ENCODE measurements at regions not wholly inside any gene's neighbourhood (a gene's known extent, or its start where the extent isn't known, plus 50 kb on each side); places are given as distances from the start of the nearest gene placed in this dataset.

GRCh38 chr11:98431463-98432359 lies 589.0 kb upstream of the CNTN5 start:
- H3K4me1 ChIP-seq (ENCODE audit: control insufficient read depth in 1 of 2, insufficient read depth in 2 of 2, low read depth in 1 of 2, low read length in 1 of 2) = no peaks in the 10 kb centered on the region
- ChIA-PET POLR2A (no interaction called here), CTCF (no interaction called here)
- no peaks in the 10 kb centered on the region for H3K27me3 ChIP-seq (ENCODE audit: insufficient read depth)
- H3K79me2 ChIP-seq (ENCODE audit: insufficient read depth) = no peaks in the 10 kb centered on the region
- DNase-seq = no peak
- H3F3A ChIP-seq (replicated peaks; ENCODE audit: insufficient read depth) = no peaks in the 10 kb centered on the region
- no peaks in the 10 kb centered on the region for H3K9me3 ChIP-seq
- H3K9ac ChIP-seq = no peak overlapping the region
- no peaks in the 10 kb centered on the region for H3K36me3 ChIP-seq (replicated peaks in 1 of 2; ENCODE audit: control insufficient read depth in 1 of 2, insufficient read depth in 2 of 2, low read length in 1 of 2)
- H3K4me3 ChIP-seq (ENCODE audit: low read depth in 2 of 2, low read length in 1 of 2) = no peak overlapping the region
- H4K20me1 ChIP-seq (ENCODE audit: insufficient read depth) = no peaks in the 10 kb centered on the region
- TF ChIP-seq YY1 (IDR thresholded peaks at IDR 0.05; ENCODE audit: low read depth) (no peak), RXRA (IDR thresholded peaks at IDR 0.05; ENCODE audit: borderline replicate concordance, low read depth) (no peak), USF2 (IDR thresholded peaks at IDR 0.05; ENCODE audit: borderline replicate concordance, low read depth, low read length) (no peak), SIN3A (IDR thresholded peaks at IDR 0.05; ENCODE audit: borderline replicate concordance, low read depth, low read length) (no peak), ZBTB33 (IDR thresholded peaks at IDR 0.05; ENCODE audit: borderline replicate concordance, low read depth) (no peak), MEF2A (IDR thresholded peaks at IDR 0.05; ENCODE audit: borderline replicate concordance, low read depth) (no peak), TCF12 (IDR thresholded peaks at IDR 0.05) (no peak), RCOR1 (IDR thresholded peaks at IDR 0.05; ENCODE audit: low read length) (no peak), GABPA (IDR thresholded peaks at IDR 0.05; ENCODE audit: low read depth) (no peak), IRF3 (IDR thresholded peaks at IDR 0.05; ENCODE audit: low read depth, low read length) (no peak), RFX5 (IDR thresholded peaks at IDR 0.05; ENCODE audit: low read length) (no peak), CHD2 (IDR thresholded peaks at IDR 0.05; ENCODE audit: low read length, partially characterized antibody) (no peak)
- 37% methylated on average over 9 of the region's 9 CpGs for WGBS (ENCODE audit: low lambda C conversion rate)
- H2AFZ ChIP-seq (ENCODE audit: low read depth) = no peak overlapping the region
- no peak overlapping the region for H3K4me2 ChIP-seq
- H3K27ac ChIP-seq (ENCODE audit: low read depth in 2 of 2, low read length in 1 of 2) = no peak overlapping the region
- H3K9me2 ChIP-seq = no peaks in the 10 kb centered on the region

- ChIA-PET CTCF (no interaction called here), POLR2A (no interaction called here)
- Histone ChIP-seq H3K4me1 (ENCODE audit: control insufficient read depth in 1 of 2, insufficient read depth in 2 of 2, low read depth in 1 of 2, low read length in 1 of 2) (no peaks in the 10 kb centered on the region), H3K27me3 (ENCODE audit: insufficient read depth) (no peaks in the 10 kb centered on the region), H3K4me3 (ENCODE audit: low read depth in 2 of 2, low read length in 1 of 2) (no peak overlapping the region), H3K4me2 (no peak overlapping the region), H4K20me1 (ENCODE audit: insufficient read depth) (no peaks in the 10 kb centered on the region), H3F3A (replicated peaks; ENCODE audit: insufficient read depth) (no peaks in the 10 kb centered on the region), H3K36me3 (replicated peaks in 1 of 2; ENCODE audit: control insufficient read depth in 1 of 2, insufficient read depth in 2 of 2, low read length in 1 of 2) (no peaks in the 10 kb centered on the region), H3K27ac (ENCODE audit: low read depth in 2 of 2, low read length in 1 of 2) (no peak overlapping the region), H3K79me2 (ENCODE audit: insufficient read depth) (no peaks in the 10 kb centered on the region), H3K9ac (no peak overlapping the region), H3K9me3 (no peaks in the 10 kb centered on the region), H2AFZ (ENCODE audit: low read depth) (no peak overlapping the region), H3K9me2 (no peaks in the 10 kb centered on the region)
- DNase-seq = no peak
- WGBS (ENCODE audit: low lambda C conversion rate) = 2% methylated on average over 1 of the region's 1 CpG
- no peak for TF ChIP-seq ZBTB33 (IDR thresholded peaks at IDR 0.05; ENCODE audit: borderline replicate concordance, low read depth)
- no peak for TF ChIP-seq RCOR1 (IDR thresholded peaks at IDR 0.05; ENCODE audit: low read length)
- TF ChIP-seq FOSL2 (IDR thresholded peaks at IDR 0.05; ENCODE audit: borderline replicate concordance, low read depth) = no peak
- no peak for TF ChIP-seq GATA2 (CRISPR knock-in tag; IDR thresholded peaks at IDR 0.05)
- no peak for TF ChIP-seq TAF1 (IDR thresholded peaks at IDR 0.05; ENCODE audit: borderline replicate concordance, low read depth, low read length)
- no peak for TF ChIP-seq NRF1 (IDR thresholded peaks at IDR 0.05; ENCODE audit: low read depth, low read length)
- no peak for TF ChIP-seq GABPA (IDR thresholded peaks at IDR 0.05; ENCODE audit: low read depth)
- TF ChIP-seq RFX5 (IDR thresholded peaks at IDR 0.05; ENCODE audit: low read length) = no peak
- TF ChIP-seq NFIC (IDR thresholded peaks at IDR 0.05; ENCODE audit: borderline replicate concordance) = no peak
- no peak for TF ChIP-seq CTCF (IDR thresholded peaks at IDR 0.05)
Measured at GRCh38 chr11:98434296-98434695, 586.5 kb upstream of the CNTN5 start.

Data from SK-N-SH (cell line).